GM13977 (cell line): ENCODE measurements at regions not wholly inside any gene's neighbourhood (a gene's known extent, or its start where the extent isn't known, plus 50 kb on each side); places are given as distances from the start of the nearest gene placed in this dataset.
"Not testable (repeated sequence)": the region's sequence is repeated elsewhere in the genome, so short reads cannot be mapped to it uniquely, and the experiment has no call there.

Experiments
- DNase-seq: peaks from one replicate; pipeline ENCODE4 v3.0.0; 2012; ENCODE audit warnings: low spot score
- CTCF ChIP-seq: IDR thresholded peaks from 2 replicates; pipeline ENCODE4 v1.5.1; 2012; ENCODE audit warnings: mild to moderate bottlenecking, control low read depth; ENCODE audit not compliant: insufficient read depth; ENCODE audit errors: extremely low read depth, missing control alignments
- in situ Hi-C: fragments of 300-500 bp; cut with MboI; formaldehyde crosslinking; loops from one replicate; pipeline ENCODE4 v1.12.0; 2022; ENCODE audit warnings: low sequenced_read_pairs, low pct_unique_long_range_greater_than_20kb, mixed read lengths, inconsistent platforms; ENCODE audit not compliant: unreplicated experiment

DNA sequence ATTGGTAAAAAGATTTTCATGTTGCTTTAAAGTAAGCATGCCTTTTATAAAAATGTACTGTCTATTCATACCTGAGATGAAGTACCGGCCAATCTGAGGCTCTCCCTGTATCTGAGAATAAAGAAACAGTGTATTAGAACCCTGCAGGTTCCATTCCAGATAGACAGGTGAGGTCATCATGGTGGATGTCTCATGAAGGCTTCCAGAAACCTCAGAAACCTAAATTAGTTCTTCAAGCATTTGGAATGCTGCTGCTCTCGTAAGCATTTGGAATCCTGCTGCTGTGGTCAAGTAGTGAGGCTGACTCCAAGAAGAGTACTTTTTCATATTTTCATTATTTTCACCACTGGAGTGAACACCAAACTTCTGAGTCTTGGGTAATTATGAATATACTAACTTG is 642.3 kb downstream of the MAFB start:
- DNase-seq, result no peak
- no peak for TF ChIP-seq CTCF
- in situ Hi-C loops, result no loop called here

DNA sequence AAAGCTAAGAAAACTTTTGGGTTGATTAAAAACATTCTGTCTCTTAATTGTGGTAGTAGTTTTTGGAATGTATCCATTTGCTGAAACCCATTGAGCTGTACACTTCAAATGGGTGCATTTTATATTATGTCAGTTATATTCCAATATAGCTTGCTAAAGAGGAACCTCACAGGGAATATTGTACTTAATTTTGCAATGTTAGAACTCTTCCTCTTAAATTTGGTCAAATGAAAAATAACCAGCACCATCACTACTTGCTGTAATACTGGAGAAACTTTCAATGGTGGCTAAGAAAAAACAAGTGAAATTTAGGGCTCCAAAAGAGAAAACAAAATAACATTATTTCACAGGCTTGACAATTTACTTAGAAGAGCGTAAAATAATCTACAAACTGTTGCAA is 651.5 kb downstream of the MAFB start:
- in situ Hi-C loops, result no loop called here
- TF ChIP-seq CTCF, result no peak

DNA sequence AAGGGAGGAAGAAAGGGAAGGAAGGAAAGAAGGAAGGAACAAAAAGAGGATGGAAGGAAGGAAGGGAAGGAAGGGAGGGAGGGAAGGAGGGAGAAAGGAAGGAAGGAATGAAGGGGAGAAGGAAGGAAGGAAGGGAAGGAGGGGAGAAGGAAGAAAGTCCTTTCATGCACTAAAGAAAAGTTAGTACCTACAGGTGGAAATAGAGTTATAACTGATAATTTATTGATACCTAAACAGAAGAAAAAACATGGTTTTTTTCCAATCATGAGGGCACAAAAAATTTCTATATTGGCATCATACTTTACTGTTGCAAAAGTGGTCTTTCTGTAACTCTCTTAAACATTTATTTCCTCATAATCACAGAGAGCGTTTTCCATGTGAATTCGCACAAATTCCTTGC is 659.4 kb downstream of the MAFB start:
- TF ChIP-seq CTCF, result no peak
- no peak for DNase-seq
- in situ Hi-C loops, result no loop called here

More for the DNA sequence above, 651.5 kb downstream of the MAFB start:
- DNase-seq, result no peak

- no peak for TF ChIP-seq CTCF
- in situ Hi-C loops, result no loop called here
- DNase-seq, result no peak
These were observed 669.5 kb downstream of the MAFB start for GRCh38 chr20:40019510-40019909.

DNA sequence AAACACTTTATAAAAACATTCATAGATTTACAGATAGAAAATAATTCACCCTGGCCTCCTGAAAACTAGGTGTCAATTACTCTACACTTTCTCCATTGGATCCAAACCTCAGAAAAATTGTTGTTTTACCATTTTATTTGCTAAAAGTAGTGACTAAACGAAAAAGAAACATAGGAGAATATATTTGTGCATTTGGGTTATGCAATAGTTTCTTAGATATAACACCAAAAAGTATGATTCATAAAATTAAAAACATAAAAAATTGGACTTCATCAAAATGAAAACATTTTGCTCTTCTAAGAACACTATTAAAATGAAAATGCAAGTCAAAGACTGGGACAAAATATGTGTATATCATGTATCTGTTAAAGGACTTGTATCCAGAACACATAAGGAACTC is 671.3 kb downstream of the MAFB start:
- in situ Hi-C loops, result no loop called here
- TF ChIP-seq CTCF, result no peak
- DNase-seq, result no peak

DNA sequence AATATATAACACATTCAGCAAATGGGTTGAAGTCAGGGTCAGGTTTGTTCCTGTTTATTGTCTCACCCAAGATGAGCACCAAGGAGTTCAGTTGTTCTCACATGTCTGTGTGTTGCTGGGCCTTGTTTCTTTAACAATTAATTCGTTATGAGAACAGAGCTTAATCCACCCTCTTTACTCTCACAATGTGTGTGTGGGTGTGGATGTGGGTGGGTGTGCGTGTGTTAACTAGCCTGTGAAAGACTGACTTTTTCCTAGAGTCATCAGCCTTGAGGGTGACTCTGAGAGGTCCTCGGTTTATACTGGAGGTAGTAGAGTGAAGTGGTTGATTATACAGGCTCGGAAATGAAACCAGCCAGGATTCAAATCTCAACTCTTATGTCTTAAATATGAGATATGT is 672.1 kb downstream of the MAFB start:
- DNase-seq, result no peak
- in situ Hi-C loops, result no loop called here
- no peak for TF ChIP-seq CTCF

DNA sequence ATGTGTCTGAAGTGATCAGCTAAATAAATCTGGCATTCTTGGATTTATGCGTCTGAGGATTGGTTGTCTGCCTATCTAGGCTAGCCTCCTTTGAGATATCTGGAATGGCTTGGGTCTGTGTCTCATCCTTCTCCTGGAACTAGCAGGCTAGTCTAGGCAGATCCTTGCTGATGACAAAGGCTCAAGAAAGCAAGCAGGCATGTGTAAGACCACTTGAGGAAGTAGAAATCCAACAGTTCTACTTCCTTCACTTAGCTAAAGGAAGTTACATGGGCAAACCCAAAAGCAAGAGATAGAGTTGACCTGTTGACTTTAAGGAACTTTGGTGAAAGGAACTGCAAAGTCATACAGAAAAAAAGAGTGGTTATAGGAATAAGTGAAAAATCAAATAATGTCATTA is 672.6 kb downstream of the MAFB start:
- DNase-seq, result no peak
- in situ Hi-C loops, result no loop called here
- TF ChIP-seq CTCF, result no peak

DNA sequence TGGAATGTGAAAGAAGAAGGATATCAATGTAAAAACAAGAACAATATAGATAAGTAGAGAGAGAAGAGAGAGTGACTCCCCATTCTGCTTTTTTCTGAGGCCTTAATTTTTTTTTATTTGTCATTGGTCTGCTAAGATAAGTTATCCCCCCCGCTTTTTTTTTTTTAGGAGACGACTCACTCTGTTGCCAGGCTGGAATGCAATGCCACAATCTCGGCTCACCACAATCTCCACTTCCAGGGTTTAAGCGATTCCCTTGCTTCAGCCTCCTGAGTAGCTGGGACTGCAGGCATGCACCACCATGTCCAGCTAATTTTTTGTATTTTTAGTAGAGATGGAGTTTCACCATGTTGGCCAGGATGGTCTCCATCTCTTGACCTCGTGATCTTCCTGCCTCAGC is 677.0 kb downstream of the MAFB start:
- DNase-seq, in situ Hi-C loops: not testable (repeated sequence)
